ENCODE measurements at regions not wholly inside any gene's neighbourhood (a gene's known extent, or its start where the extent isn't known, plus 50 kb on each side); places are given as distances from the start of the nearest gene placed in this dataset.

DNA sequence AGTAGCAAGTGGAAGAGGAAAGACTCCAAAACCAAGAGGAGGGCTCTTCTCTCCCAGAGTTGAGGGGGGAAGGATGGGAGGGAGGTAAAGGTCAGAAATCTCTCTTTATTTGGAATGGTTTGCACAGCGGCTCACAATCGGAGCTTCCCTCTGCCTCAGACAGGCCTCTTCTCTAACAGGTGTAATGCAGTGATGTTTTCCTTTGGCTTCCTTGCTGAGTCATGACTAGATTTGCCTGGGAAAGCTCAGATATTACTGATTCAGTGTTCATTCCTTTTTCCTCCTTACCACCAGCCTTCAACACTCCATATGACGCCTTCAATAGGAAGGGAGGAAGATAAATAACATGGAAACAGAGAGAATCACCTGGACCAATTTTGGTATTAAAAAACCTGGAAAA, 136.6 kb downstream of the RNF152 start:
- no peak for ATAC-seq (replicated peaks)

DNA sequence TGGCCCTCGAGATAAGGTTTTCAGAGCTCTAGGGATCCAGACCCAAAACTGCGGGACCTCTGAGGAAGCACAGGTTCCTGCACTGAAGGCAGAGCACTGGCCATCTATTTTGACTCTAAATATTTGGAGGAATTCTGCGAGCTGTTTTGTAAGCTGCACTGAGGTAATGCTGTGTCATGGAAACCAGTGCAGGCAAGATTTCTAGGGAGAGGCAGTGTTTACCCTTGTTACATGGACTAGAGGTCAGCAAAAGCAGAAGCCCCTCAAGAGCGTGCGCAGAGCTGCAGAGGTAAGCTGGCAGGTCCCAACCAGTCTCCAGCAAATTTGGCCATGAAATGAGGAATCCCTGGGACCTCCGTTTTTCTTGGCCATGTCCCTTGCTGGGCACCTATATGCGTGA, 137.3 kb downstream of the RNF152 start:
- H3K27ac Mint-ChIP-seq: no peak overlapping the region
- no peak overlapping the region for H3K4me3 Mint-ChIP-seq
- H3K4me1 Mint-ChIP-seq: no peaks in the 10 kb centered on the region
- DNase-seq (no peak), ATAC-seq (replicated peaks) (no peak)
- peaks cover 0 to 10% of the 10 kb centered on the region in 2 donors for H3K27me3 Mint-ChIP-seq
- peaks cover 3 to 5% of the 10 kb centered on the region in 2 donors for H3K9me3 Mint-ChIP-seq
- H3K36me3 Mint-ChIP-seq: peaks cover 0 to 2% of the 10 kb centered on the region in 2 donors

More for the DNA sequence above, 136.6 kb downstream of the RNF152 start:
- Mint-ChIP-seq H3K4me1 (no peaks in the 10 kb centered on the region), H3K27me3 (peaks cover 0 to 10% of the 10 kb centered on the region in 2 donors), H3K4me3 (no peak overlapping the region), H3K36me3 (peaks cover 0 to 2% of the 10 kb centered on the region in 2 donors), H3K27ac (no peak overlapping the region), H3K9me3 (peaks cover 3 to 5% of the 10 kb centered on the region in 2 donors)
- no peak for DNase-seq

DNA sequence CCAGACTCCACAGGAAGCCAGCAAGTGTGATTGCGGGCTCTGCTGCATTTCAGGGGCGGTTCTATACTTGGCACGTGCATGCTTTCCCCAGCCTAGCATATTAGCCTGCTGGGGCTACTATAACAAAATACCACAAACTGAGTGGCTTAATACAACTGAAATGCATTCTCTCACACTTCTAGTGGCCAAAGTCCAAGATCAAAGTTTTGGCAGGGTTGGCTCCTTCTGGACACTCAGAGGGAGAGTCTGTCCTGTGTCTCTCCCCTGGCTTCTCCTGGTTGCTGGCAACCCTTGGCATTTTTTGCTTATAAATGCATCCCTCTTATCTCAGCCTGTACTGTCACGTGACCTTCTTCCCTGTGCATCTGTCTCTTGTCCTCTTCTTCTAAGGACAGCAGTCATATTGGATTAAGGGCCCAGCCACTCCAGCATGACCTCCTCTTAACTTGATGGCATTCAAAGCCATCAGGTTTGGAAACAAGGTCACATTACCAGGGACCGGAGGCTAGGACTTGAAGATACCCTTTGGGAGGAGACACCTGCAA, 138.7 kb downstream of the RNF152 start:
- peaks cover 0 to under 1% of the 10 kb centered on the region in 2 donors for H3K9me3 Mint-ChIP-seq
- ATAC-seq (replicated peaks) (no peak), DNase-seq (no peak)
- H3K27ac Mint-ChIP-seq: no peak overlapping the region
- H3K27me3 Mint-ChIP-seq: peaks cover 0 to 10% of the 10 kb centered on the region in 2 donors
- no peak overlapping the region for H3K4me3 Mint-ChIP-seq
- H3K4me1 Mint-ChIP-seq: no peaks in the 10 kb centered on the region
- no peaks in the 10 kb centered on the region for H3K36me3 Mint-ChIP-seq

DNA sequence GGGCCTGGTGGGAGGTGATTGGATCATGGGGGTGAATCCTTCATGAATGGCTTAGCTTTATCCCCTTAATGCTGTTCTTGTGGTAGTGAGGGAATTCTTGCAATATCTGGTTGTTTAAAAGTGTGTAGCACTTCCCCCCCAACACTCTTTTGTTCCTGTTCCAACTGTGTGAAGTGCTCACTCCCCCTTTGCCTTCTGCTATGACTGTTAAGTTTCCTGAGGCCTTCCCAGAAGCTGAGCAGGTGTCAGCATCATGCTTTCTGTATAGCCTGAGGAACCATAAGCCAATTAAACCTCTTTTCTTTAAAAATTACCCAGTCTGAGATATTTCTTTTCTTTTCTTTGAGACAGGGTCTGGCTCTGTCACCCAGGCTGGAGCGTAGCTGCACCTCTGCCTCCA, 139.4 kb downstream of the RNF152 start:
- Mint-ChIP-seq H3K36me3 (no peaks in the 10 kb centered on the region), H3K4me1 (no peaks in the 10 kb centered on the region), H3K27me3 (peaks cover 0 to 10% of the 10 kb centered on the region in 2 donors), H3K9me3 (peaks cover 0 to 1% of the 10 kb centered on the region in 2 donors), H3K27ac (no peak overlapping the region), H3K4me3 (no peak overlapping the region)
- ATAC-seq (replicated peaks) (no peak), DNase-seq (no peak)

DNA sequence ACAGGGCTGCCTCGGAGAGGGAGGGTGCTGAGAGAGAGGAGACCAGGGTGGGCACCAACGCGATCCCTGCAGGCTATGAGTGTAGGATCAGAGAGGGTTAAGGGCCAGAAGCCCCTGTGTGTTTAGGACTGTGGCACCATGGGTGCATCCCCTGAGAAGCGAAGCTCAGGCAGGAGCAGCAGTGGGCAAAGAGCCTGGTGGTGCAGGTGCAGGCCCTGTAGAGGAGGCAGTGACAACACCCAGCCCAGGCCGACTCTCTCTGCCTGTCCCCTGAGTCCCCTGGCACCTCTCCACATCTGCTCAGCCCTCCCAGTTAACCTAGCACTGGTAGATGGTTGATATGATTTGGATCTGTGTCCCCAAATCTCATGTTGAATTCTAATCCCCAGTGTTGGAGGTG, 139.8 kb downstream of the RNF152 start:
- Mint-ChIP-seq H3K27me3 (peaks cover 0 to 10% of the 10 kb centered on the region in 2 donors), H3K4me3 (no peak overlapping the region), H3K36me3 (no peaks in the 10 kb centered on the region), H3K9me3 (peaks cover 0 to 1% of the 10 kb centered on the region in 2 donors), H3K27ac (no peak overlapping the region), H3K4me1 (no peaks in the 10 kb centered on the region)
- DNase-seq: no peak
- peak in 1 of 2 donors; percentile 19 for ATAC-seq (replicated peaks)

DNA sequence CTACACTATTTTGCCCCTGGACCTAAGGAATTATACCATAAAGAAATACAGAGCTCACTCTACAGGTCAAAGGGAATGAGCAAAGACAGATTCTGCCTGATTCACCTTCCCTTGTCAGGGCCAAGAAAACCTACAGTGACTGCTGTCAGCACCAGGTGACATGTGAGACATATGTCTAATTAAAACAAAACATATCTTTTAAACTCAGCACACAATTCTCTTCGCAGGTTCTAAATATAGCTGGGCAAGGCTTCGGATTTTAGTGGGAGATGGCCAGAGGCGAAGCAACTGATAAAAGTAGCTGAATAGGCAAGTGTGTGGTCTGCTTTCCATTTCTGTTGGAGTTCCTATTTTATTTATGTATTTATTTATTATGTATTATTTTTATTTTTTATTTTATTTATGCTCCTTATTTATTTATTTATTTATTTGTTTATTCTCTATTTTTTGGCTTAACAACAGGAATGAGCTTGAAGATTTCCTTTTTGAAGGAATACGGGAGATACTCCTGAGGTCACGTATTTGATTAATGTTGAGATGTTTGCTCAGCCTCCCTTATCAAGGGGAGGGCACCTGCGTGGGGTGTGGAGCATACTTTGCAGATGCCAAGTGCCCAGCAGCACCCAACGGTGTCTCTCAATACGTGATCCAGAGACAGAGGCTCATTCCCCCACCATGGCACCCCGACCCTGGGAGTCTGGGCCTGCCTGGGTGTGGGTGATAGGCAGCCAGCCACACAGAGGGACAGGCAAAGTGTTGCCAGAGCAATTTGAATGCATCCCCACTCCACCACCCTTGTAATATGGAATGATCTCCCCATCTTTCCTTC, 141.8 kb downstream of the RNF152 start:
- ATAC-seq (replicated peaks) (no peak), DNase-seq (no peak)
- Mint-ChIP-seq H3K9me3 (peaks cover 0 to 1% of the 10 kb centered on the region in 2 donors), H3K27ac (no peak overlapping the region), H3K4me3 (no peak overlapping the region), H3K4me1 (no peaks in the 10 kb centered on the region), H3K36me3 (no peaks in the 10 kb centered on the region), H3K27me3 (peaks cover 0 to 10% of the 10 kb centered on the region in 2 donors)

DNA sequence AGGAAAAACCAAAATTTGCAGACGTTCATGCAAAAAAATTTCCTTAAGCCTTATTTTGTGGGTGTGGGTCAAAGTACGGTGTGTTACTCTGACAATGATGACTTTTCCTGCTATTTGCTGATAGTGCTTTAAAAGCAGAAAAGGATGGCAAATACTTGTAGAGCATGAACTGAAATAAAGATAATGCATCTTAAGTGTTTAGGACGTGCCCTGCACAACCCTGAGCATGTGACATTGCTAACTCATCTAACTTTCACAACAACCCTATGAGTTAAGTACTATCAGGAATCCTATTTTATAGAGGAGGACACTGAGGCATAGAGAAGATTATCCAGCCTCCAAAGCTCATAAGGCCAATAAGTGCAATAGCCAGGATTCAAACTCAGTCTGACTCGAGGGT, 143.3 kb downstream of the RNF152 start:
- no peak overlapping the region for H3K4me3 Mint-ChIP-seq
- H3K36me3 Mint-ChIP-seq: no peaks in the 10 kb centered on the region
- H3K27me3 Mint-ChIP-seq: peaks cover 0 to under 1% of the 10 kb centered on the region in 2 donors
- peaks cover 0 to 4% of the 10 kb centered on the region in 2 donors for H3K9me3 Mint-ChIP-seq
- no peak for ATAC-seq (replicated peaks)
- H3K4me1 Mint-ChIP-seq: peaks cover 0 to 2% of the 10 kb centered on the region in 2 donors
- H3K27ac Mint-ChIP-seq: no peak overlapping the region
- DNase-seq: no peak

DNA sequence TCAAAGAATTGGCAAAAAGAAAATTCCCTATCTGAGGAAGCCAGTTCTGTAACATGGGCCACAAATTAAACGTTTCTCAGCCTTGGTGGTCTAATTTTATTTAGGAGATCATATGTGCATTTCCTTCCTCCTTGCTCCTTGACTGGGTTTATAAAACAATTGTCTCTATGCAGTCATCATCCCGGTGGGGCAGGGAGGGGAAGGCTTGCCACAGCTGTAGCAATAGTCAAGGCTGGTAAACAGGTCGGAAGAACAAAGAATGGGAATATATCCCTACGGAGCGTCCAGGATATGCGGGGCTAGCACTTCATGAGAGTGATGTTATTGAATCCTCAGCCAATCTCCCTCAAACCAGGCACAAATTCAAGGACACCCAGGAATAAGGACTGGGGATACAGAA, 143.8 kb downstream of the RNF152 start:
- ATAC-seq (replicated peaks) (no peak), DNase-seq (no peak)
- Mint-ChIP-seq H3K4me3 (no peak overlapping the region), H3K27me3 (no peaks in the 10 kb centered on the region), H3K9me3 (peaks cover 0 to 4% of the 10 kb centered on the region in 2 donors), H3K27ac (no peak overlapping the region), H3K4me1 (peaks cover 0 to 2% of the 10 kb centered on the region in 2 donors), H3K36me3 (no peaks in the 10 kb centered on the region)

DNA sequence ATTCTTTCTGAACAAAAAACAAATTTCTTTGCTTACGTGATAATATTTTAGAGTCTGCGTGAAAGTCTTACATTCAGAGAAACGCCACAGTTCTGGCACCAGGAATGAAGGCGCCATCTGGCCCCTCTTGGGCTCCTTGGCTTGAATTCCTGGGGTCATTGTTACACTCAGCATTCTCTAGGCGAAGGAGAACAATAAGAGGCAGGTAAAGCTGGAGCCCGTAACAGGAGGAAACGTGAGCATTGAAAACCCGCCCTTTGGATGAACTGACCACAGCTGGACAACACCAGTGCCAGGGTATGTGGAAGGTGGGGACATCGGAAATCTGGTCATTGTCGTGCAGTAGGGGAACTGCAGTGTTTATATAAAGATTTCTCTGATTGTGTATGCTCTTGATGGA, 144.8 kb downstream of the RNF152 start:
- Mint-ChIP-seq H3K27me3 (no peaks in the 10 kb centered on the region), H3K36me3 (no peaks in the 10 kb centered on the region), H3K27ac (no peak overlapping the region), H3K9me3 (peaks cover 0 to 4% of the 10 kb centered on the region in 2 donors), H3K4me3 (no peak overlapping the region), H3K4me1 (peaks cover under 1 to 2% of the 10 kb centered on the region in 2 donors)
- DNase-seq (no peak), ATAC-seq (replicated peaks) (no peak)

DNA sequence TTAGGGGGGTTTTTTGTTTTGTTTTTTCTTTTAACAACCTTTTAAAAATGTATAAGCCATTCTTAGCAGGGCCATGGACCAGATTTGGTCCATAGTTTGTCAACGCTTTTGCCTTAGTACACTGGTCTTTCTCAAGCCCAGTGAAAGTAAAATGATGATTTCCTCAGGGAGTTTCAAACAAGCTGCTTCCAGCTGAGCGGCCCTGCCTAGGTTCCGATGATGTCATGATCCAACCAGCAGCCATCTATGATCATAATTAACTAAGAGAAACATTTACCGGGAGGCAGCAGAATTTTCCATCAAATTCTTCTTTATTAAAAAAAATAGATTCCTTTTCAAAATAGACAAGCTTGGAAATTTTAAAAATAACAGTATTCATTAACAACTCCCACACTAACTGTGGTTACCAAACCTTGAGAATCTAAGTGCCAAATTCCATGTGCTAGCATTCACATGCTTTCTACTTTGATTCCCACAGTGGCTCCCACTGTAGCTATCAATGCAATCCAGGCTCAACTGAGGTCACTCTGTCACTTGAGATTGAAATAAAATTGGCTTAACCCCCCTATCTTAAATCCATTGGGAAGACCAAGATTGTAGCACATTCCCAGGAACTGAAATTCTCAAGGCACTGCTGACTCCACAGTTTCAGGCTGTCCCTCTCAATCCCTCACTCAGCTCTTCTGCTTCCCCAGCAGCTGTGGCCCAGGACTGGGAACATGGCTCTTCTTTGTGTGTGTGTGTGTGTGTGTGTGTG, 148.9 kb downstream of the RNF152 start:
- no peak overlapping the region for H3K4me3 Mint-ChIP-seq
- H3K27me3 Mint-ChIP-seq: no peaks in the 10 kb centered on the region
- H3K9me3 Mint-ChIP-seq: peaks cover 0 to 2% of the 10 kb centered on the region in 2 donors
- H3K27ac Mint-ChIP-seq: no peak overlapping the region
- no peak for ATAC-seq (replicated peaks)
- H3K36me3 Mint-ChIP-seq: no peaks in the 10 kb centered on the region
- peaks cover 2 to 5% of the 10 kb centered on the region in 2 donors for H3K4me1 Mint-ChIP-seq
- DNase-seq: no peak

DNA sequence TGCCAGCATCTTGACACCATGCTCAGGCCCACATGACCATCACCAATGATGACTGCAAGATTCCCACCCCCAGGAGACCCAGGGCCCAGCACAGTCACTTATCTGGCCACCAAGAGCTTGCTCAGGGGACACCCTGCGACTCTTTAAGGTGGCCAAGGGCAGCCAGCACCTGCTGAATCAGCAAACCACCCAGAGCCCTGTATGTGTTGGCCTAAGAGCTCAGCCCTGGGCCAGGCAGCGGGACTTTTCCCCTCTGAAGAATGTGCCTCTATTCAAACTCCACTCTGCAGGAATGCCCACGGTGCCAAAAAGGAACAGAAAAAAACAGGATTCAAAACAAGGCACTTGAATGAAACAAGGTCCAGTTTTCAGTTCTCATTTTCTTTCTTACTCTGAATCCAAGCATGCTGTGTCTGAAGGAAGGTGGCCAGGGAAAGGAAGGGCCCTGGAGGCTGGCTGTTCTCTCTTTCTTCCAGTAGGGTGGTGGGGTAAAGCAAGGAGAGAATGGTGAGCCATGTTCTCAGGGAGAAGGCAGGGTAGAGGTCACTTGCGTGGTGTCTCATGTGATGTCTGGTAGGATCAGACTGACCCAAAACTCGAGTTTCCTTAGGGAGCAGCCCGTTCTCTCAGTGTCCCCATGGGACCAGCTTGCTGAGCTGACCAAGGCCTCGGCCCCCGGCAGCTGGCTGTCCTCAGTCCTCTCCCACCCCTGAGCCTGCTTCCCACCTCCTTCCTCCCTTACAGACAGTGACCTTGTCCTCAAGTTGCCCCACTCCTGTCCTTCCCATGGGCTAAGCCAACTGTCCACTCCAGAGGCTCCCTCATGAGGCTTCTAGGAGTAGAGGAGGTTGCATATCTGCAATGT, 150.0 kb downstream of the RNF152 start:
- H3K27me3 Mint-ChIP-seq: no peaks in the 10 kb centered on the region
- H3K4me1 Mint-ChIP-seq: peaks cover 2 to 5% of the 10 kb centered on the region in 2 donors
- H3K4me3 Mint-ChIP-seq: no peak overlapping the region
- no peak overlapping the region for H3K27ac Mint-ChIP-seq
- H3K36me3 Mint-ChIP-seq: no peaks in the 10 kb centered on the region
- ATAC-seq (replicated peaks): peak in 1 of 2 donors; percentile 16
- no peak for DNase-seq
- H3K9me3 Mint-ChIP-seq: peaks cover 0 to 2% of the 10 kb centered on the region in 2 donors

DNA sequence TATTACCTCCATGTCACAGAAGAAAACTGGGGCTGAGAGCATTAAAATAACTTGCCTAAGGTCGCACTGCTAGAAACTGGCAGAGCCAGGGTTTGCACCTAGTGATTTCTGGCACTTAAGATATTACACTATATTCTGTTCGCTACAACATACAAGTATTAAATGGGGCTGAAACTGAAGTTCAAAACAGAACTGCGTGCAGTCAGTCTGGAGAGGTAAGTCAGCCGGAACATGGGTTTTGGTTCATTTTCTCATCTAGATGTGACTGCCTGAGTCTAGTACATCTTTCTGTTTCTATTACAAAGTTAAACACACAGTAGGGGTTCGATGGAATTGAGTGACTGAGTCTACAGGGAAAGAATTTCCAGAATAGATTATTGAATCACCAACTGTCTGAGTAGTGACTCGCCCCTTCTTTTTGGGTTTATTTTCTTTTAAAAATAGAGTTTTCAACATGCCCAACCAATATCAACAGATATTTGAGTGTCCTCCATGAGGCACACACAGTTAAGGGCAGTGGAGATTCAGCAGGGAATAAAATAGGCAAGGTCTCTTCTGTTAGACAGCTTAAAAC, 150.8 kb downstream of the RNF152 start:
- Mint-ChIP-seq H3K4me1 (peaks cover 2 to 5% of the 10 kb centered on the region in 2 donors), H3K9me3 (peaks cover 0 to 2% of the 10 kb centered on the region in 2 donors), H3K27me3 (no peaks in the 10 kb centered on the region), H3K4me3 (no peak overlapping the region), H3K27ac (no peak overlapping the region), H3K36me3 (no peaks in the 10 kb centered on the region)
- ATAC-seq (replicated peaks) (no peak), DNase-seq (no peak)

DNA sequence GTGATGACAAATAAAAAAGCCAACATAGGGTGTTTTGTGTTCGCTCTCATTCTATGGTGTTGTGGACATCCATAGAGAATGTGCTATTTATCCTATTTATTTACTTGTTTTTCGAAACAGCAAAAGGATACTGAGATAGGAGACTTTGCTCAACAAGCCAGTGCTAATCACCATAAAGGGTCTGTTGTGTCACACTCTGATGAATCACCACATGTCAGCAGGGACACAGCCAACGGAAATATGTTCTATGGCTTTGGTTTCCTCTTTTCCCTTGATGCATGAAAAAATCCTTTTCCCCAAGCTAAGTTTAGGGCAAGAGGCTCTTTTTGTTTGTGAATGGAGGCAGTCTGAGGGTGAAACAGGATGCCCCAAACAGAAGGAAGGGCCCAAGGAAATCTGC, 154.3 kb downstream of the RNF152 start:
- no peak for ATAC-seq (replicated peaks)
- Mint-ChIP-seq H3K36me3 (no peaks in the 10 kb centered on the region), H3K27me3 (no peaks in the 10 kb centered on the region), H3K27ac (no peak overlapping the region), H3K4me1 (peaks cover 0 to 5% of the 10 kb centered on the region in 2 donors), H3K9me3 (no peaks in the 10 kb centered on the region), H3K4me3 (no peak overlapping the region)
- no peak for DNase-seq
